Effector memory CD8-positive, alpha-beta T cell (primary cell): ENCODE measurements at regions not wholly inside any gene's neighbourhood (a gene's known extent, or its start where the extent isn't known, plus 50 kb on each side); places are given as distances from the start of the nearest gene placed in this dataset.

Experiments used
- ATAC-seq: fragments of 150-1000 bp; cut with Tn5 transposase; replicated peaks from 2 replicates; pipeline ENCODE4 v1.10.0; 2021; ENCODE audit warnings: mild to moderate bottlenecking, moderate library complexity
- DNase-seq, 3 experiments: peaks; one replicate each; pipeline ENCODE4 v3.0.0; 2021
- H3K27ac Mint-ChIP-seq, 2 donors: one replicate each; pipeline ENCODE4 v1.8.0; 2022; ENCODE audit warnings: mild to moderate bottlenecking in 2 of 2, mixed read lengths in 2 of 2, moderate library complexity in 2 of 2
- H3K27me3 Mint-ChIP-seq, 2 donors: one replicate each; pipeline ENCODE4 v1.8.0; 2022; ENCODE audit warnings: mixed read lengths in 2 of 2
- H3K36me3 Mint-ChIP-seq: one replicate; pipeline ENCODE4 v1.8.0; 2022; ENCODE audit warnings: mild to moderate bottlenecking, moderate library complexity, mixed read lengths; ENCODE audit not compliant: insufficient read depth
- H3K4me1 Mint-ChIP-seq, 2 donors: one replicate each; pipeline ENCODE4 v1.8.0; 2022; ENCODE audit warnings: low read depth in 2 of 2, mixed read lengths in 2 of 2
- H3K4me3 Mint-ChIP-seq, 2 donors: one replicate each; pipeline ENCODE4 v1.8.0; 2022; ENCODE audit warnings: mild to moderate bottlenecking in 2 of 2, mixed read lengths in 2 of 2, moderate library complexity in 2 of 2
- H3K9me3 Mint-ChIP-seq, 2 donors: one replicate each; pipeline ENCODE4 v1.8.0; 2022; ENCODE audit warnings: mixed read lengths in 2 of 2

GRCh38 chr13:75170311-75170710 is 311.7 kb downstream of the TBC1D4 start:
- H3K36me3 Mint-ChIP-seq = no peaks in the 10 kb centered on the region
- peaks cover 0 to 8% of the 10 kb centered on the region in 2 donors for H3K4me1 Mint-ChIP-seq
- H3K4me3 Mint-ChIP-seq = no peak overlapping the region
- peaks cover 0 to 2% of the 10 kb centered on the region in 2 donors for H3K9me3 Mint-ChIP-seq
- DNase-seq = no peak
- H3K27me3 Mint-ChIP-seq = peaks cover 21 to 24% of the 10 kb centered on the region in 2 donors
- no peak for ATAC-seq
- no peak overlapping the region for H3K27ac Mint-ChIP-seq

GRCh38 chr13:75165543-75166230 is 316.3 kb downstream of the TBC1D4 start:
- H3K27ac Mint-ChIP-seq = no peak overlapping the region
- H3K36me3 Mint-ChIP-seq = no peaks in the 10 kb centered on the region
- DNase-seq (no peak), ATAC-seq (no peak)
- H3K9me3 Mint-ChIP-seq = no peaks in the 10 kb centered on the region
- H3K4me1 Mint-ChIP-seq = peaks cover 0 to 4% of the 10 kb centered on the region in 2 donors
- H3K27me3 Mint-ChIP-seq = peaks cover 16 to 23% of the 10 kb centered on the region in 2 donors
- H3K4me3 Mint-ChIP-seq = no peak overlapping the region

DNA sequence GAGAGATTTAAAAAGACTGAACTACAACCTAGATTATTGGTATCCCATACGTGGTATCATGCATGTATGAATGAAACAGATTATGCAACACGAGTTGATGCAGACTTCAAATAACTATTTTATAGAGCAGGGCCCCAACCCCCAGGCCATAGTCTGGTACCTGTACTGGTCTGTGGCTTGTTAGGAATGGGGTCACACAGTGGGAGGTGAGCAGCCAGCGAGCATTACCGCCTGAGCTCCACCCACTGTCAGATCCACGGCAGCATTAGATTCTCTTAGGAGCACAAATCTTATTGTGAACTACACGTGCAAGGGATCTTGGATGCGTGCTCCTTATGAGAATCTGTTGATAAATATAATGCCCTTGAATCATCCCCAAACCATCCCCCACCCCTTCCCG is 320.2 kb downstream of the TBC1D4 start:
- no peak for DNase-seq
- peaks cover 27 to 35% of the 10 kb centered on the region in 2 donors for H3K27me3 Mint-ChIP-seq
- no peak for ATAC-seq
- H3K4me1 Mint-ChIP-seq = no peaks in the 10 kb centered on the region
- no peak overlapping the region for H3K27ac Mint-ChIP-seq
- no peaks in the 10 kb centered on the region for H3K9me3 Mint-ChIP-seq
- H3K36me3 Mint-ChIP-seq = no peaks in the 10 kb centered on the region
- no peak overlapping the region for H3K4me3 Mint-ChIP-seq

- Mint-ChIP-seq H3K4me3 (no peak overlapping the region), H3K27ac (no peak overlapping the region), H3K36me3 (no peaks in the 10 kb centered on the region), H3K4me1 (no peaks in the 10 kb centered on the region), H3K27me3 (peaks cover 34 to 35% of the 10 kb centered on the region in 2 donors), H3K9me3 (no peaks in the 10 kb centered on the region)
- ATAC-seq (no peak), DNase-seq (no peak)
Measured at GRCh38 chr13:75160984-75161383, 321.0 kb downstream of the TBC1D4 start.

DNA sequence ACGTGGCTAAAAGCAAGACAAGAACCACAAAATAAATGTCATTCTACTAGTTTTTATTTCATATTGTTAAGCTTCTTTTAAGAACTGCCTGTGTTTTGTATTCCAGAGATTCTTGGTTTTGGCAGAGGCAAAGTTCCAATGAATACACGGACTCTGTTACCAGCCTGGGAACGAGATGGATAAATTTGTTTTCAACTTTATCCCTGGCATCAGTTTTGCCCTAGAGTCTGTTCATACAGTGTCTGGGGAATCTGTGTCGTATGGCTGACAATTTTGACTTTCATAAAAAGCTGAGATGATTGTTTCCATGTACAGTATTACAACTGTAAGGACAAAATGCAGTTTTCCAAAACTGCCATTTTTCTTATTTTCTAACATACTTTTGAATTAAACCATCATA is 327.6 kb downstream of the TBC1D4 start:
- H3K27ac Mint-ChIP-seq = no peak overlapping the region
- H3K27me3 Mint-ChIP-seq = peaks cover 39 to 47% of the 10 kb centered on the region in 2 donors
- no peaks in the 10 kb centered on the region for H3K36me3 Mint-ChIP-seq
- DNase-seq = no peak
- H3K4me3 Mint-ChIP-seq = no peak overlapping the region
- peaks cover 2 to 3% of the 10 kb centered on the region in 2 donors for H3K4me1 Mint-ChIP-seq
- H3K9me3 Mint-ChIP-seq = peaks cover 0 to 2% of the 10 kb centered on the region in 2 donors
- ATAC-seq = no peak

DNA sequence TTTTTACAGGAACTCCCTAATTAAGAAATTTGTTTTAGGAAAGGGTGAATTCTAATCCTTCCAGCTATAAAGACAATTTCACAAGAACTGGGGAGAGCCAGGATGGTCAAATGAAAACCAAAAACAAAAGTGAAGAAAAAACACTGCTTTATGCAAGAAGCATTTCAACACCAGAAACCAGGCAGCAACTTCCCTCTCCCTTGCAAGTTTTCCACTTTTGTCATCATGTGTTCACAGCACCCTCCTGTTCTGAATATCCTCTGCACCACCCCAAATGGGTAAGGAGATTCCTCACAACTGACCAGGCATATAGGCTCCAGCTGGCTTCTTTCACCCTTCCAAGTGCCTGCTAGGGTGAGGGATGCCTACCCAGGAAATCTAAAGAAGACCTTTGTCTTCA is 328.1 kb downstream of the TBC1D4 start:
- Mint-ChIP-seq H3K9me3 (peaks cover 0 to 2% of the 10 kb centered on the region in 2 donors), H3K4me3 (no peak overlapping the region), H3K4me1 (peaks cover 2 to 3% of the 10 kb centered on the region in 2 donors), H3K27ac (no peak overlapping the region), H3K36me3 (no peaks in the 10 kb centered on the region), H3K27me3 (peaks cover 44 to 47% of the 10 kb centered on the region in 2 donors)
- DNase-seq (no peak), ATAC-seq (no peak)

DNA sequence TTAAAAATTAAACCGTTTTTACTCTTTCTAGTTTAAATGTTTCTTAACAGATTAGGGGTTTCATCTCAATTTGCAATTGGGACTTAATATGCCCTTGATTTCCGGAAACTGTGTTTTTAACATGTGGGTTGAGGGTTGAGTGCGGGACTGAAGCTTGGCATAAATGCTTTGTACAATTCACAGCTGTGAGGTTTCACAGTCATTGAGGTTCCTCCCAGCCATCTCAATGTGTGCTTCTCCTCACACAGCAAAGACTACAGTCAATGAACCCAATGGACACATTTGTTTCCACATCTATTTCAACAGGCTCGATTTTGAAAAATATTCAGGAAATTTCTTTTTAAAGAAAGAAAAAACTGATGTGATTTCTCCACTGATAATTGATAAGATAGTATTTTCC is 328.6 kb downstream of the TBC1D4 start:
- H3K36me3 Mint-ChIP-seq = no peaks in the 10 kb centered on the region

DNA sequence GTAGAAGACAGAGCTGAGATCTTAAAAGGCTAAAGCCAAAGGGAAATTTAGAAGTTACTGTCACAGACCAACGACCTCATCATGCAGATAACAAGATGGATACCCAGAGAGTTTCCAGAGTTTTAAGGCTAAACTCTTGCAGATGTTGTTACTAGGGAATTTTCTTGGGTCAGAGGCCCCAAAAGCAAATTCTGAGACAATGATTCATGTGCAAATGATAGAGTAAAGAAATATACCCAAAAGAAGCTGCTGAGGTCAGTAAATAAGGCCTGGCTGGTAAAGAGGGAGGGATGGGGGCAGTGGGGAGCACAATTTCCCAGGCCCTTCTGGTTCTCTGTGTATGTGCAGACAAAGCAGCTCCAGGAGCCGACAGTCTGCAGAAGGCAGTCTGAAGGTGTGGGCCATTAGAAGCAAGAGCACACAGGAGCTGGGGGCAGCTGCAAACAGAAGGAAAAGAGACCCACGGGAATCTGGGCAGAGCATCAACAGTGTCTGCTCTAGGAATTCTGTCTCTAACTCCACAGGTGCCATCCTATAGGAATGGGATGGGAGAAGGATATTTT is 330.8 kb downstream of the TBC1D4 start:
- H3K9me3 Mint-ChIP-seq = peaks cover 0 to 2% of the 10 kb centered on the region in 2 donors
- DNase-seq (no peak), ATAC-seq (no peak)
- H3K27ac Mint-ChIP-seq = no peak overlapping the region
- no peak overlapping the region for H3K4me3 Mint-ChIP-seq
- H3K4me1 Mint-ChIP-seq = peaks cover 2 to 3% of the 10 kb centered on the region in 2 donors
- no peaks in the 10 kb centered on the region for H3K36me3 Mint-ChIP-seq
- peaks cover 35 to 36% of the 10 kb centered on the region in 2 donors for H3K27me3 Mint-ChIP-seq

More for the DNA sequence above, 328.6 kb downstream of the TBC1D4 start:
- Mint-ChIP-seq H3K4me3 (no peak overlapping the region), H3K27me3 (peaks cover 45% of the 10 kb centered on the region in 2 donors), H3K9me3 (peaks cover 0 to 2% of the 10 kb centered on the region in 2 donors), H3K27ac (no peak overlapping the region), H3K4me1 (peaks cover 2 to 3% of the 10 kb centered on the region in 2 donors)
- DNase-seq (no peak), ATAC-seq (peak; percentile 29)

DNA sequence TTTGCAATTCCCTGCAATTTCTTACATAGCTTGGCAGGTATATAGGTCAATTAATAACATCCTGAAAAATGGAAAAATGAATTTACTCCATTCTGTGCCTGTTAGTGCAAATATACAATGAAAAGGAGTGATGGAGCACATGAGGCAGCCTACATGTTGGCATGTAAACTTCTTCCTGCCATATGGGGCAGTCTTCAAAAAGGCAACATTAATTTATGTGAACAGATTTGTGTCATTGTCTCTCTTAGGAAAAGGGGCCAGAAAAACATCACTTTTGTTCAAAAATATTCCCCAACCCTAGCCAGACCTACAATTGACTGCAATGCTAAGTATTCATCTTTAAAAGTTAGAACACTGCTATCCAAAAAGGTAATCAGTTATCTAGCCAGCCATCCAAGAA is 332.2 kb downstream of the TBC1D4 start:
- Mint-ChIP-seq H3K4me1 (peaks cover 2 to 3% of the 10 kb centered on the region in 2 donors), H3K4me3 (no peak overlapping the region), H3K27ac (no peak overlapping the region), H3K9me3 (peaks cover 0 to 4% of the 10 kb centered on the region in 2 donors), H3K36me3 (no peaks in the 10 kb centered on the region), H3K27me3 (peaks cover 40 to 43% of the 10 kb centered on the region in 2 donors)
- no peak for DNase-seq
- ATAC-seq = no peak

- ATAC-seq = no peak
- Mint-ChIP-seq H3K27me3 (peaks cover 38 to 40% of the 10 kb centered on the region in 2 donors), H3K9me3 (peaks cover 0 to 4% of the 10 kb centered on the region in 2 donors), H3K27ac (no peak overlapping the region), H3K36me3 (no peaks in the 10 kb centered on the region), H3K4me3 (no peak overlapping the region), H3K4me1 (no peaks in the 10 kb centered on the region)
- no peak for DNase-seq
Measured at GRCh38 chr13:75147946-75148345, 334.0 kb downstream of the TBC1D4 start.

GRCh38 chr13:75146436-75146835 is 335.5 kb downstream of the TBC1D4 start:
- Mint-ChIP-seq H3K4me1 (no peaks in the 10 kb centered on the region), H3K27me3 (peaks cover 36% of the 10 kb centered on the region in 2 donors)
- no peak for ATAC-seq

DNA sequence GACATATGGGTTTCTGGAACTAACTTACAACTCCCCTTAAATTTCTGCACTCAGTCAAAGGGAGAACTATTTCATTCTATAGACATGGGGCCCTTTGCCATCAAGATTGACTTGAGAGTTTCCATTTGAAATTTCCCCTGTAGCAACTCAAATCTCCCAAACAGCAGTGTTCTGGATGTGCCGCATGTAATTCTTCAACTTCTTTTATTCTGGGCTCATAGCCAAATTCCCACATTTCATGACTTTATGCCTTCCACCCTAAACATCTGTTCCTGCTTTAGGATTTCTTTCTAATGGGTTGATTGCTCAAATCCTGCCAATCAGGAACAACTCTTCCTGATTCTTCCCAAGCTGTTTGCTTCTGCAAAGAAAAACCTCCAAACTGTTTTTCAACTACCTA is 336.0 kb downstream of the TBC1D4 start:
- Mint-ChIP-seq H3K9me3 (peaks cover 0 to 2% of the 10 kb centered on the region in 2 donors), H3K4me3 (no peak overlapping the region), H3K36me3 (no peaks in the 10 kb centered on the region), H3K4me1 (no peaks in the 10 kb centered on the region), H3K27me3 (peaks cover 34 to 36% of the 10 kb centered on the region in 2 donors), H3K27ac (no peak overlapping the region)
- DNase-seq = no peak
- no peak for ATAC-seq

More at GRCh38 chr13:75146436-75146835, 335.5 kb downstream of the TBC1D4 start:
- H3K27ac Mint-ChIP-seq = no peak overlapping the region
- no peaks in the 10 kb centered on the region for H3K36me3 Mint-ChIP-seq
- no peak overlapping the region for H3K4me3 Mint-ChIP-seq
- no peak for DNase-seq
- H3K9me3 Mint-ChIP-seq = peaks cover 0 to 2% of the 10 kb centered on the region in 2 donors

GRCh38 chr13:75139291-75139690 is 342.7 kb downstream of the TBC1D4 start:
- H3K4me3 Mint-ChIP-seq = no peak overlapping the region
- DNase-seq = no peak
- no peaks in the 10 kb centered on the region for H3K4me1 Mint-ChIP-seq
- no peak overlapping the region for H3K27ac Mint-ChIP-seq
- peaks cover 4 to 5% of the 10 kb centered on the region in 2 donors for H3K9me3 Mint-ChIP-seq
- H3K36me3 Mint-ChIP-seq = no peaks in the 10 kb centered on the region
- ATAC-seq = no peak
- peaks cover 18 to 23% of the 10 kb centered on the region in 2 donors for H3K27me3 Mint-ChIP-seq
